Lower leg skin (tissue), 3 donors: ENCODE measurements at regions not wholly inside any gene's neighbourhood (a gene's known extent, or its start where the extent isn't known, plus 50 kb on each side); places are given as distances from the start of the nearest gene placed in this dataset.

Experiments
- POLR2A ChIP-seq, 2 donors: fragments of 450-650 bp; IDR thresholded peaks; one replicate each; pipeline ENCODE4 v1.6.1; 2016 to 2017; ENCODE audit warnings: antibody characterized with exemption in 2 of 2, mild to moderate bottlenecking in 1 of 2, moderate library complexity in 1 of 2
- TF ChIP-seq, protein P1 (sequence below), 3 donors: fragments of 450-650 bp; IDR thresholded peaks; one replicate each; pipeline ENCODE4 v1.5.1; 2016; ENCODE audit warnings: antibody characterized with exemption in 3 of 3, mild to moderate bottlenecking in 3 of 3, moderate library complexity in 2 of 3

GRCh38 chr3:22269831-22270230, 518.8 kb upstream of the ZNF385D start:
- TF ChIP-seq, protein P1, sequence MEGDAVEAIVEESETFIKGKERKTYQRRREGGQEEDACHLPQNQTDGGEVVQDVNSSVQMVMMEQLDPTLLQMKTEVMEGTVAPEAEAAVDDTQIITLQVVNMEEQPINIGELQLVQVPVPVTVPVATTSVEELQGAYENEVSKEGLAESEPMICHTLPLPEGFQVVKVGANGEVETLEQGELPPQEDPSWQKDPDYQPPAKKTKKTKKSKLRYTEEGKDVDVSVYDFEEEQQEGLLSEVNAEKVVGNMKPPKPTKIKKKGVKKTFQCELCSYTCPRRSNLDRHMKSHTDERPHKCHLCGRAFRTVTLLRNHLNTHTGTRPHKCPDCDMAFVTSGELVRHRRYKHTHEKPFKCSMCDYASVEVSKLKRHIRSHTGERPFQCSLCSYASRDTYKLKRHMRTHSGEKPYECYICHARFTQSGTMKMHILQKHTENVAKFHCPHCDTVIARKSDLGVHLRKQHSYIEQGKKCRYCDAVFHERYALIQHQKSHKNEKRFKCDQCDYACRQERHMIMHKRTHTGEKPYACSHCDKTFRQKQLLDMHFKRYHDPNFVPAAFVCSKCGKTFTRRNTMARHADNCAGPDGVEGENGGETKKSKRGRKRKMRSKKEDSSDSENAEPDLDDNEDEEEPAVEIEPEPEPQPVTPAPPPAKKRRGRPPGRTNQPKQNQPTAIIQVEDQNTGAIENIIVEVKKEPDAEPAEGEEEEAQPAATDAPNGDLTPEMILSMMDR (IDR thresholded peaks at IDR 0.05), result no peak
- no peak for TF ChIP-seq POLR2A (IDR thresholded peaks at IDR 0.05)
